ENCODE measurements at regions not wholly inside any gene's neighbourhood (a gene's known extent, or its start where the extent isn't known, plus 50 kb on each side); places are given as distances from the start of the nearest gene placed in this dataset.

- no peak for TF ChIP-seq CTCF (IDR thresholded peaks at IDR 0.05)
- no peak for TF ChIP-seq POLR2AphosphoS5 (IDR thresholded peaks at IDR 0.05)
- no peak for TF ChIP-seq EP300 (IDR thresholded peaks at IDR 0.05)
Measured at GRCh38 chr16:27703121-27703520, 153.2 kb downstream of the KATNIP start.
